IMR-90 (cell line): ENCODE measurements at regions not wholly inside any gene's neighbourhood (a gene's known extent, or its start where the extent isn't known, plus 50 kb on each side); places are given as distances from the start of the nearest gene placed in this dataset.

Source experiments
- ATAC-seq: fragments of 200-7000 bp; cut with Tn5 transposase; 2 replicates; pipeline ENCODE4 v1.9.1; 2020; ENCODE audit warnings: low read depth, mild to moderate bottlenecking, moderate library complexity
- BruUV-seq: library from RNA; stranded (reverse); fragments of 400-500 nt; replicated peaks from 2 replicates; lab custom pipeline; 2021; lab: Mats Ljungman, UMichigan
- CTCF ChIA-PET: fragments of 300-600 bp; formaldehyde crosslinking; extraction: SDS; loops from one replicate; lab custom pipeline; 2021; ENCODE audit warnings: antibody characterized with exemption; lab: Yijun Ruan, JAX
- POLR2A ChIA-PET: fragments of 300-600 bp; sonication (Branson Sonifier 250); formaldehyde crosslinking; loops from one replicate; lab custom pipeline; 2022; ENCODE audit warnings: antibody characterized with exemption; ENCODE audit not compliant: unreplicated experiment; lab: Charles Lee
- DNase-seq: peaks from one replicate; pipeline ENCODE4 v3.0.0; 2013
- H2AFZ ChIP-seq: replicated peaks from 2 replicates; pipeline ENCODE3; 2013; ENCODE audit warnings: low read length, mild to moderate bottlenecking; ENCODE audit not compliant: poor library complexity
- H2AK5ac ChIP-seq: 2 replicates; pipeline ENCODE4 v1.6.1; 2013; ENCODE audit warnings: low read depth, low read length, inconsistent platforms
- H2AK9ac ChIP-seq: replicated peaks from 2 replicates; pipeline ENCODE3; 2013; ENCODE audit warnings: mild to moderate bottlenecking, low read depth, low read length, moderate library complexity; ENCODE audit not compliant: poor library complexity
- H2BK120ac ChIP-seq: 2 replicates; pipeline ENCODE4 v1.6.1; 2013; ENCODE audit warnings: low read depth, low read length, inconsistent platforms
- H2BK15ac ChIP-seq: 3 replicates; pipeline ENCODE4 v1.6.1; 2013; ENCODE audit warnings: low read depth, low read length, inconsistent platforms
- H2BK20ac ChIP-seq: 2 replicates; pipeline ENCODE4 v1.6.1; 2013; ENCODE audit warnings: low read depth, mild to moderate bottlenecking, inconsistent platforms, low read length, moderate library complexity
- H2BK5ac ChIP-seq: 2 replicates; pipeline ENCODE4 v1.6.1; 2013; ENCODE audit warnings: mild to moderate bottlenecking, low read depth, low read length, inconsistent platforms; ENCODE audit not compliant: poor library complexity, severe bottlenecking
- H3K14ac ChIP-seq: replicated peaks from 2 replicates; pipeline ENCODE4 v1.6.1; 2013; ENCODE audit warnings: low read depth, low read length, inconsistent platforms
- H3K18ac ChIP-seq: 2 replicates; pipeline ENCODE4 v1.6.1; 2013; ENCODE audit warnings: low read depth, low read length, control low read depth
- H3K23ac ChIP-seq: 2 replicates; pipeline ENCODE4 v1.6.1; 2013; ENCODE audit warnings: low read depth, low read length, inconsistent platforms
- H3K27ac ChIP-seq: 2 replicates; pipeline ENCODE4 v1.5.1; 2013; ENCODE audit warnings: mild to moderate bottlenecking, control low read depth, low read length; ENCODE audit not compliant: insufficient read depth
- H3K27me3 ChIP-seq: 2 replicates; pipeline ENCODE4 v1.6.1; 2013; ENCODE audit warnings: low read length; ENCODE audit not compliant: control insufficient read depth, insufficient read depth
- H3K36me3 ChIP-seq: 2 replicates; pipeline ENCODE4 v1.6.1; 2013; ENCODE audit warnings: low read length, mixed read lengths; ENCODE audit not compliant: control insufficient read depth, insufficient read depth
- H3K4ac ChIP-seq: 2 replicates; pipeline ENCODE4 v1.6.1; 2013; ENCODE audit warnings: low read depth, low read length, inconsistent platforms
- H3K4me1 ChIP-seq: 2 replicates; pipeline ENCODE4 v1.6.1; 2013; ENCODE audit warnings: low read length, mixed read lengths; ENCODE audit not compliant: control insufficient read depth, insufficient read depth
- H3K4me2 ChIP-seq: 2 replicates; pipeline ENCODE4 v1.6.1; 2013; ENCODE audit warnings: low read depth, mild to moderate bottlenecking, control low read depth, low read length, moderate library complexity
- H3K4me3 ChIP-seq: 2 replicates; pipeline ENCODE4 v1.5.1; 2013; ENCODE audit warnings: low read depth, mild to moderate bottlenecking, control low read depth, low read length, moderate library complexity; ENCODE audit not compliant: insufficient read depth
- H3K56ac ChIP-seq: 2 replicates; pipeline ENCODE4 v1.6.1; 2013; ENCODE audit warnings: low read length, inconsistent platforms; ENCODE audit not compliant: insufficient read depth; ENCODE audit errors: extremely low read depth
- H3K79me1 ChIP-seq, 2 experiments: 2 replicates each; pipeline ENCODE4 v1.6.1; 2013; ENCODE audit warnings: low read length in 2 of 2, inconsistent platforms in 1 of 2, low read depth in 1 of 2
- H3K9ac ChIP-seq: 2 replicates; pipeline ENCODE4 v1.6.1; 2013; ENCODE audit warnings: low read depth, low read length, control low read depth
- H3K9me1 ChIP-seq: 2 replicates; pipeline ENCODE4 v1.6.1; 2013; ENCODE audit warnings: low read length, inconsistent platforms; ENCODE audit not compliant: insufficient read depth
- H3K9me3 ChIP-seq: 2 replicates; pipeline ENCODE4 v1.6.1; 2013; ENCODE audit warnings: low read length; ENCODE audit not compliant: control insufficient read depth, insufficient read depth
- H4K20me1 ChIP-seq: 2 replicates; pipeline ENCODE4 v1.6.1; 2013; ENCODE audit warnings: low read length, inconsistent platforms; ENCODE audit not compliant: insufficient read depth
- H4K5ac ChIP-seq: 2 replicates; pipeline ENCODE4 v1.6.1; 2013; ENCODE audit warnings: mild to moderate bottlenecking, low read depth, low read length, control low read depth
- H4K8ac ChIP-seq, 2 experiments: 2 replicates each; pipeline ENCODE4 v1.6.1; 2013; ENCODE audit warnings: low read depth in 2 of 2, low read length in 2 of 2, control low read depth in 1 of 2, inconsistent platforms in 1 of 2
- H4K91ac ChIP-seq: 2 replicates; pipeline ENCODE4 v1.6.1; 2013; ENCODE audit warnings: low read depth, low read length, inconsistent platforms; ENCODE audit not compliant: insufficient read depth
- CHD1 ChIP-seq: IDR thresholded peaks from 2 replicates; pipeline ENCODE4 v1.6.1; 2012; ENCODE audit warnings: low read depth, low read length, improper control_type of control experiment
- MAFK ChIP-seq: IDR thresholded peaks from 2 replicates; pipeline ENCODE4 v1.6.1; 2012; ENCODE audit warnings: low read depth, low read length, improper control_type of control experiment
- MAZ ChIP-seq: IDR thresholded peaks from 2 replicates; pipeline ENCODE4 v1.6.1; 2012; ENCODE audit warnings: low read depth, mild to moderate bottlenecking, low read length, improper control_type of control experiment, moderate library complexity, borderline replicate concordance
- NFE2L2 ChIP-seq: fragments of 150-350 bp; IDR thresholded peaks from 2 replicates; pipeline ENCODE4 v1.6.1; 2016; ENCODE audit warnings: low read depth, mild to moderate bottlenecking, low read length
- RCOR1 ChIP-seq: IDR thresholded peaks from 2 replicates; pipeline ENCODE4 v1.6.1; 2012; ENCODE audit warnings: mild to moderate bottlenecking, low read length, improper control_type of control experiment; ENCODE audit not compliant: insufficient replicate concordance
- SMC3 ChIP-seq: fragments of 150-350 bp; IDR thresholded peaks from 2 replicates; pipeline ENCODE4 v1.6.1; 2016; ENCODE audit warnings: low read depth, mild to moderate bottlenecking, antibody characterized with exemption, low read length, moderate library complexity
- USF2 ChIP-seq: fragments of 150-350 bp; IDR thresholded peaks from 2 replicates; pipeline ENCODE4 v1.6.1; 2017; ENCODE audit warnings: mild to moderate bottlenecking, antibody characterized with exemption, low read length, low read depth
- WGBS, 2 experiments: methylation state at CpG; one replicate each; pipeline versions ENCODE4 v1.1.5 to v1.1.7; 2013; ENCODE audit warnings: missing lambda C conversion rate in 2 of 2; ENCODE audit not compliant: insufficient read length in 1 of 2; ENCODE audit errors: extremely low coverage in 2 of 2; 5-methylcytosine and 5-hydroxymethylcytosine counted together
- dilution Hi-C: fragments of 300-500 bp; cut with HindIII; formaldehyde crosslinking; loops from one replicate; pipeline ENCODE4 v1.14.3; 2018; ENCODE audit warnings: low sequenced_read_pairs; ENCODE audit not compliant: unreplicated experiment
- in situ Hi-C: fragments of 300-500 bp; cut with MboI; formaldehyde crosslinking; loops from 3 replicates; pipeline ENCODE4 v1.14.3; 2019; ENCODE audit warnings: low sequenced_read_pairs, inconsistent platforms, mixed read lengths
- intact Hi-C: fragments of 100-400 bp; cut with micrococcal nuclease; formaldehyde crosslinking; loops from 2 replicates; pipeline ENCODE4 v1.10.0; 2022

GRCh38 chr7:1322240-1323110 lies 89.8 kb downstream of the UNCX start:
- Histone ChIP-seq H3K9me3 (no peaks in the 10 kb centered on the region), H4K8ac (no peak overlapping the region), H3K4me2 (no peak overlapping the region), H3K9ac (no peak overlapping the region), H4K5ac (no peak overlapping the region), H3K79me1 (no peaks in the 10 kb centered on the region), H2AK5ac (no peak overlapping the region), H3K14ac (no peak overlapping the region), H4K91ac (no peak overlapping the region), H2BK15ac (no peak overlapping the region), H3K4me3 (no peak overlapping the region), H2AFZ (peak overlapping the region; percentile 32), H3K27ac (no peak overlapping the region), H2AK9ac (no peak overlapping the region), H3K9me1 (no peaks in the 10 kb centered on the region), H3K4ac (no peak overlapping the region), H3K36me3 (no peaks in the 10 kb centered on the region), H3K18ac (no peak overlapping the region), H2BK120ac (no peak overlapping the region), H2BK20ac (no peak overlapping the region), H3K23ac (no peak overlapping the region), H3K56ac (no peak overlapping the region), H4K20me1 (no peaks in the 10 kb centered on the region), H3K27me3 (peaks cover 41% of the 10 kb centered on the region), H2BK5ac (no peak overlapping the region), H3K4me1 (no peaks in the 10 kb centered on the region)
- WGBS, 2 experiments, result 41% methylated on average over 16 of the region's 35 CpGs; no CpG with 5 or more reads in 1 of the 2 experiments
- dilution Hi-C loops, result no loop called here
- TF ChIP-seq RCOR1 (no peak), CHD1 (no peak), USF2 (no peak), MAFK (no peak), SMC3 (no peak), NFE2L2 (no peak), MAZ (no peak)
- BruUV-seq, result no TSS peak
- ChIA-PET CTCF (no interaction called here), POLR2A (no interaction called here)
- DNase-seq (no peak), ATAC-seq (no peak)
- intact Hi-C loops, result no loop called here
- in situ Hi-C loops, result no loop called here
